Prostate gland (tissue), 2 donors: ENCODE measurements at regions not wholly inside any gene's neighbourhood (a gene's known extent, or its start where the extent isn't known, plus 50 kb on each side); places are given as distances from the start of the nearest gene placed in this dataset.
"Not testable (repeated sequence)": the region's sequence is repeated elsewhere in the genome, so short reads cannot be mapped to it uniquely, and the experiment has no call there.

ENCODE experiments used
- DNase-seq: peaks from one replicate; pipeline ENCODE4 v3.0.0-alpha.2; 2019; ENCODE audit warnings: low spot score
- H3K27ac ChIP-seq, 2 donors: fragments of 200-600 bp; sonication (generic); 2 replicates each; pipeline ENCODE4 v1.5.1; 2017 to 2019
- H3K27me3 ChIP-seq: fragments of 200-600 bp; sonication (generic); replicated peaks from 2 replicates; pipeline ENCODE4 v1.5.1; 2019; ENCODE audit not compliant: insufficient read depth
- H3K36me3 ChIP-seq, 2 donors: fragments of 200-600 bp; sonication (generic); 1 replicate in 1 of 2; 2 replicates in 1 of 2; pipeline versions ENCODE4 v1.5.1 to v1.8.1; 2017 to 2019
- H3K4me1 ChIP-seq: fragments of 200-600 bp; sonication (generic); replicated peaks from 2 replicates; pipeline ENCODE4 v1.5.1; 2019
- H3K4me3 ChIP-seq, 2 donors: fragments of 200-600 bp; sonication (generic); 2 replicates each; pipeline ENCODE4 v1.5.1; 2017 to 2019
- H3K9me3 ChIP-seq: fragments of 200-600 bp; sonication (generic); 2 replicates; pipeline ENCODE4 v1.5.1; 2017
- CTCF ChIP-seq, 4 experiments: fragments of 200-600 bp in 2 of 4; fragments of 450-650 bp in 2 of 4; sonication (generic) in 2 of 4; IDR thresholded peaks; 1 replicate in 3 of 4; 2 replicates in 1 of 4; pipeline ENCODE4 v1.5.1; 2016 to 2019; ENCODE audit warnings: antibody characterized with exemption in 4 of 4, mild to moderate bottlenecking in 2 of 4, moderate library complexity in 2 of 4
- POLR2A ChIP-seq: fragments of 450-650 bp; IDR thresholded peaks from one replicate; pipeline ENCODE4 v1.6.1; 2016; ENCODE audit warnings: antibody characterized with exemption, mild to moderate bottlenecking
- POLR2AphosphoS5 ChIP-seq: sonication (generic); formaldehyde crosslinking; IDR thresholded peaks from one replicate; pipeline ENCODE4 v1.6.1; 2017; ENCODE audit warnings: antibody characterized with exemption
- WGBS: methylation state at CpG from one replicate; pipeline ENCODE4 v1.1.5; 2018; 5-methylcytosine and 5-hydroxymethylcytosine counted together
- intact Hi-C: fragments of 100-400 bp; cut with DNase I; formaldehyde crosslinking; loops from one replicate; pipeline ENCODE4 v1.14.2; 2022

GRCh38 chr4:71870456-71870855 is 86.6 kb upstream of the GC start:
- H3K9me3 ChIP-seq = no peaks in the 10 kb centered on the region
- no peaks in the 10 kb centered on the region for H3K4me1 ChIP-seq
- no peak overlapping the region for H3K27ac ChIP-seq
- no peaks in the 10 kb centered on the region for H3K36me3 ChIP-seq
- no peak overlapping the region for H3K4me3 ChIP-seq
- WGBS = 61% methylated on average over 5 of the region's 5 CpGs
- intact Hi-C loops = no loop called here
- DNase-seq = no peak
- H3K27me3 ChIP-seq = no peaks in the 10 kb centered on the region
- TF ChIP-seq POLR2A = no peak

- WGBS = 90% methylated on average over 4 of the region's 4 CpGs
- Histone ChIP-seq H3K27ac (no peak overlapping the region), H3K36me3 (no peaks in the 10 kb centered on the region), H3K4me3 (no peak overlapping the region), H3K4me1 (no peaks in the 10 kb centered on the region), H3K27me3 (no peaks in the 10 kb centered on the region), H3K9me3 (no peaks in the 10 kb centered on the region)
- TF ChIP-seq POLR2A = no peak
- no peak for TF ChIP-seq POLR2AphosphoS5
- TF ChIP-seq CTCF (IDR thresholded peaks at IDR 0.05) = no peak
- intact Hi-C loops = no loop called here
- DNase-seq = no peak
Measured at GRCh38 chr4:71872221-71872620, 88.3 kb upstream of the GC start.

- Histone ChIP-seq H3K27me3 (no peaks in the 10 kb centered on the region), H3K4me1 (no peaks in the 10 kb centered on the region), H3K4me3 (no peak overlapping the region), H3K36me3 (no peaks in the 10 kb centered on the region), H3K9me3 (no peaks in the 10 kb centered on the region), H3K27ac (no peak overlapping the region)
- no peak for TF ChIP-seq POLR2AphosphoS5
- TF ChIP-seq POLR2A = no peak
- no peak for TF ChIP-seq CTCF (IDR thresholded peaks at IDR 0.05)
- no peak for DNase-seq
- WGBS = 40% methylated on average over 4 of the region's 4 CpGs
- intact Hi-C loops = no loop called here
Measured at GRCh38 chr4:71872767-71873415, 89.0 kb upstream of the GC start.

- intact Hi-C loops = no loop called here
- DNase-seq = no peak
- H3K4me3 ChIP-seq = no peak overlapping the region
- no peaks in the 10 kb centered on the region for H3K27me3 ChIP-seq
- 44% methylated on average over 2 of the region's 2 CpGs for WGBS
- H3K27ac ChIP-seq = no peak overlapping the region
- no peaks in the 10 kb centered on the region for H3K36me3 ChIP-seq
- no peaks in the 10 kb centered on the region for H3K4me1 ChIP-seq
- TF ChIP-seq CTCF (IDR thresholded peaks at IDR 0.05) (no peak), POLR2AphosphoS5 (no peak), POLR2A (no peak)
- H3K9me3 ChIP-seq = no peaks in the 10 kb centered on the region
Measured at GRCh38 chr4:71878376-71878775, 94.5 kb upstream of the GC start.

GRCh38 chr4:71882113-71882841 is 98.4 kb upstream of the GC start:
- Histone ChIP-seq H3K27ac (no peak overlapping the region), H3K4me1 (no peaks in the 10 kb centered on the region), H3K36me3 (no peaks in the 10 kb centered on the region), H3K9me3 (no peaks in the 10 kb centered on the region), H3K27me3 (no peaks in the 10 kb centered on the region), H3K4me3 (no peak overlapping the region)
- TF ChIP-seq POLR2A (no peak), POLR2AphosphoS5 (no peak), CTCF (IDR thresholded peaks at IDR 0.05) (no peak)
- intact Hi-C loops = no loop called here
- WGBS = 54% methylated on average over 6 of the region's 6 CpGs
- no peak for DNase-seq

GRCh38 chr4:71900366-71900765 is 116.5 kb upstream of the GC start:
- DNase-seq, intact Hi-C loops, H3K9me3 ChIP-seq, H3K4me3 ChIP-seq, H3K27me3 ChIP-seq, H3K4me1 ChIP-seq, H3K27ac ChIP-seq, H3K36me3 ChIP-seq: not testable (repeated sequence)
- 96% methylated on average over 5 of the region's 5 CpGs for WGBS

GRCh38 chr4:71905594-71905993 is 121.7 kb upstream of the GC start:
- H3K27ac ChIP-seq, H3K36me3 ChIP-seq, intact Hi-C loops, DNase-seq, H3K4me3 ChIP-seq, H3K4me1 ChIP-seq, H3K27me3 ChIP-seq, H3K9me3 ChIP-seq: not testable (repeated sequence)
- 87% methylated on average over 1 of the region's 1 CpG for WGBS
